Fibroblast of lung (primary cell): ENCODE measurements at regions not wholly inside any gene's neighbourhood (a gene's known extent, or its start where the extent isn't known, plus 50 kb on each side); places are given as distances from the start of the nearest gene placed in this dataset.

Source experiments
- CTCF ChIP-seq, 2 donors: IDR thresholded peaks in 1 of 2; conservative IDR thresholded peaks in 1 of 2; 1 replicate in 1 of 2; 2 replicates in 1 of 2; pipeline ENCODE4 v1.5.1; 2011 to 2012; ENCODE audit warnings: low read length in 2 of 2, control low read depth in 1 of 2, inconsistent platforms in 1 of 2, low read depth in 1 of 2, mild to moderate bottlenecking in 1 of 2
- EZH2 ChIP-seq: IDR thresholded peaks from 2 replicates; pipeline ENCODE4 v1.5.1; 2012; ENCODE audit warnings: low read length, control low read depth, mild to moderate bottlenecking; ENCODE audit errors: missing control alignments

- TF ChIP-seq CTCF (conservative IDR thresholded peaks at IDR 0.05 in 1 of 2, IDR thresholded peaks at IDR 0.05 in 1 of 2; ENCODE audit: low read depth in 1 of 2, low read length in 2 of 2) (no peak), EZH2 (no peak)
Measured at GRCh38 chr16:85413691-85414663, 199.1 kb upstream of the GSE1 start.
